Body of pancreas (tissue), 4 donors: ENCODE measurements at regions not wholly inside any gene's neighbourhood (a gene's known extent, or its start where the extent isn't known, plus 50 kb on each side); places are given as distances from the start of the nearest gene placed in this dataset.

Source experiments
- ATAC-seq: fragments of 150-250 bp; one replicate; pipeline ENCODE4 v1.9.1; 2016
- DNase-seq, 4 donors: peaks; one replicate each; pipeline ENCODE4 v3.0.0-alpha.2; 2019
- H3K27ac ChIP-seq, 4 donors: fragments of 200-600 bp; sonication (generic); 1 replicate in 3 of 4; 2 replicates in 1 of 4; pipeline versions ENCODE4 v1.5.1 to v1.6.1; 2016 to 2019; ENCODE audit warnings: mild to moderate bottlenecking in 1 of 4, mixed read lengths in 1 of 4, moderate library complexity in 1 of 4
- H3K27me3 ChIP-seq, 2 donors: fragments of 200-600 bp; sonication (generic); one replicate each; pipeline ENCODE4 v1.6.0; 2016; ENCODE audit warnings: mild to moderate bottlenecking in 1 of 2
- H3K36me3 ChIP-seq, 2 donors: fragments of 200-600 bp; sonication (generic); replicated peaks in 1 of 2; 2 replicates each; pipeline ENCODE4 v1.5.1; 2016; ENCODE audit warnings: low read depth in 2 of 2; ENCODE audit not compliant: insufficient read depth in 1 of 2
- H3K4me1 ChIP-seq: fragments of 200-600 bp; sonication (generic); one replicate; pipeline ENCODE4 v1.6.0; 2016
- H3K4me3 ChIP-seq, 2 donors: fragments of 200-600 bp; sonication (generic); 1 replicate in 1 of 2; 2 replicates in 1 of 2; pipeline ENCODE4 v1.5.1; 2016 to 2019
- H3K9me3 ChIP-seq, 3 donors: fragments of 200-600 bp; sonication (generic); 1 replicate in 2 of 3; 2 replicates in 1 of 3; pipeline ENCODE4 v1.5.1; 2016
- POLR2A ChIP-seq, 3 donors: fragments of 450-650 bp; IDR thresholded peaks; one replicate each; pipeline ENCODE4 v1.6.1; 2016; ENCODE audit warnings: antibody characterized with exemption in 3 of 3, mild to moderate bottlenecking in 2 of 3
- WGBS, 2 donors: methylation state at CpG; one replicate each; pipeline ENCODE4 v1.1.5; 2017; 5-methylcytosine and 5-hydroxymethylcytosine counted together
- intact Hi-C: fragments of 100-400 bp; cut with DNase I; formaldehyde crosslinking; loops from one replicate; pipeline ENCODE4 v1.15.1; 2023
- TF ChIP-seq, protein P1 (sequence below), 7 experiments: fragments of 450-650 bp in 4 of 7; fragments of 200-600 bp in 3 of 7; sonication (generic) in 3 of 7; IDR thresholded peaks; one replicate each; pipeline ENCODE4 v1.5.1; 2016 to 2019; ENCODE audit warnings: antibody characterized with exemption in 7 of 7

DNA sequence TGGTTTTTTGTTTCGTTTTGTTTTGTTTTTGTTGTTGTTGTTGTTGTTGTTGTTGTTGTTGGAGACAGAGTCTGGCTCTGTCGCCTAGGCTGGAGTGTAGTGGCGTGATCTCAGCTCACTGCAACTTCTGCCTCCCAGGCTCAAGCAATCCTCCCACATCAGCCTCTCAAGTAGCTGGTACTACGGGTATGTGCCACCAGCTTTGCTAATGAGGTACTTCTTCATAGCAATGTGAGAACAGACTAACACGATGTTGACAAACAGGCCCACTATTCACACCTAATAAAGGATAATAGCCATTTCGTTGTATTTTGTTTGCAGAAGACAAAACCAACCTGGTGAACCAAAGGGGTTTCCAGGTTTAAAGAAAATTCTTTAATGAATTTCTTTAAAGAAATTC is 130.9 kb downstream of the DIRAS2 start:
- Histone ChIP-seq H3K27ac (no peak overlapping the region), H3K9me3 (no peaks in the 10 kb centered on the region), H3K27me3 (no peaks in the 10 kb centered on the region), H3K36me3 (no peaks in the 10 kb centered on the region), H3K4me3 (no peak overlapping the region), H3K4me1 (no peaks in the 10 kb centered on the region)
- 73 to 74% methylated on average over 6 of the region's 6 CpGs for WGBS, 2 donors
- no peak for TF ChIP-seq POLR2A (IDR thresholded peaks at IDR 0.05)
- TF ChIP-seq, protein P1, sequence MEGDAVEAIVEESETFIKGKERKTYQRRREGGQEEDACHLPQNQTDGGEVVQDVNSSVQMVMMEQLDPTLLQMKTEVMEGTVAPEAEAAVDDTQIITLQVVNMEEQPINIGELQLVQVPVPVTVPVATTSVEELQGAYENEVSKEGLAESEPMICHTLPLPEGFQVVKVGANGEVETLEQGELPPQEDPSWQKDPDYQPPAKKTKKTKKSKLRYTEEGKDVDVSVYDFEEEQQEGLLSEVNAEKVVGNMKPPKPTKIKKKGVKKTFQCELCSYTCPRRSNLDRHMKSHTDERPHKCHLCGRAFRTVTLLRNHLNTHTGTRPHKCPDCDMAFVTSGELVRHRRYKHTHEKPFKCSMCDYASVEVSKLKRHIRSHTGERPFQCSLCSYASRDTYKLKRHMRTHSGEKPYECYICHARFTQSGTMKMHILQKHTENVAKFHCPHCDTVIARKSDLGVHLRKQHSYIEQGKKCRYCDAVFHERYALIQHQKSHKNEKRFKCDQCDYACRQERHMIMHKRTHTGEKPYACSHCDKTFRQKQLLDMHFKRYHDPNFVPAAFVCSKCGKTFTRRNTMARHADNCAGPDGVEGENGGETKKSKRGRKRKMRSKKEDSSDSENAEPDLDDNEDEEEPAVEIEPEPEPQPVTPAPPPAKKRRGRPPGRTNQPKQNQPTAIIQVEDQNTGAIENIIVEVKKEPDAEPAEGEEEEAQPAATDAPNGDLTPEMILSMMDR (IDR thresholded peaks at IDR 0.05), result no peak
- no peak for ATAC-seq
- no peak for DNase-seq
- intact Hi-C loops, result no loop called here

DNA sequence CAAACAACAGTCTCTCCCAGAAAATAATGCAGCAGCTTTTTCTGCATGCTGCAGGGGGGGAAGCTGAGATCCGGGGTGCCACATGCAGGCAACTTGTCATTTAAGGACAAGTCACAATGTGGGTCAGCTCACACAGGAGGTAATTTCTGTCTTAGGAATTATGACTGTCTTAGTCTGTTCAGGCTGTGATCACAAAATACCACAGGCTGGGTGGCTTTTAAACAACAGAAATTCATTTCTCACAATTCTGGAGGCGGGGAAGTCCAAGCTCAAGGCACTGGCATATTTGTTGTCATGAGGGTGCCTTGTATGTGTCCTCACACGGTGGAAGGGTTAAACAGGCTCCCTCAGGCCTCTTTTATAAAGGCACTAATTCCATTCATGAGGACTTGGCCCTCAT is 127.7 kb downstream of the DIRAS2 start:
- intact Hi-C loops, result no loop called here
- Histone ChIP-seq H3K27me3 (no peaks in the 10 kb centered on the region), H3K9me3 (no peaks in the 10 kb centered on the region), H3K27ac (no peak overlapping the region), H3K36me3 (no peaks in the 10 kb centered on the region), H3K4me1 (peaks cover 8% of the 10 kb centered on the region), H3K4me3 (no peak overlapping the region)
- TF ChIP-seq, protein P1 (IDR thresholded peaks at IDR 0.05), result no peak
- no peak for TF ChIP-seq POLR2A (IDR thresholded peaks at IDR 0.05)
- 85 to 89% methylated on average over 3 of the region's 3 CpGs for WGBS, 2 donors
- ATAC-seq, result no peak
- DNase-seq, result no peak

DNA sequence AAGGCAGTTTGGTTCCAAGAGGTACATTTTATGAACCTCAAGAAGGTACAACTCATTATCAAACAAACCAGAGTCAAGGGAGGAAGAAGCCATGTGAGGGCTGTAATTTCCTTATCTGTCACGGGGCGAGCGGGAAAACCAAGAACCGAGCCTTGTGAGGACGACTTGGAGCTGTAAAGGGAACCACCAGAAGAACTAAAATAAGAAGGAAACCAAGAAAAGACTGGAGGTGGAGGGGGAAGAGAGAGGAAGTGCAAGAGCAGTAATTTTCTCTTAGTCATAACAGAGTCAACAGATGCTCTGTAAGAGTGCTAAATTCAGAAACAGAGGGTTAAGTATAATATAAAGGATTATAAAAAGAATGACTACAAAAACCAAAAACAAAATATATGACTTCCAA is 127.1 kb downstream of the DIRAS2 start:
- Histone ChIP-seq H3K27ac (no peak overlapping the region), H3K4me1 (peaks cover 8% of the 10 kb centered on the region), H3K27me3 (no peaks in the 10 kb centered on the region), H3K9me3 (no peaks in the 10 kb centered on the region), H3K4me3 (no peak overlapping the region), H3K36me3 (no peaks in the 10 kb centered on the region)
- WGBS, 2 donors, result 84 to 90% methylated on average over 5 of the region's 5 CpGs
- intact Hi-C loops, result no loop called here
- DNase-seq (no peak), ATAC-seq (no peak)
- TF ChIP-seq, protein P1 (IDR thresholded peaks at IDR 0.05), result no peak
- TF ChIP-seq POLR2A (IDR thresholded peaks at IDR 0.05), result no peak

DNA sequence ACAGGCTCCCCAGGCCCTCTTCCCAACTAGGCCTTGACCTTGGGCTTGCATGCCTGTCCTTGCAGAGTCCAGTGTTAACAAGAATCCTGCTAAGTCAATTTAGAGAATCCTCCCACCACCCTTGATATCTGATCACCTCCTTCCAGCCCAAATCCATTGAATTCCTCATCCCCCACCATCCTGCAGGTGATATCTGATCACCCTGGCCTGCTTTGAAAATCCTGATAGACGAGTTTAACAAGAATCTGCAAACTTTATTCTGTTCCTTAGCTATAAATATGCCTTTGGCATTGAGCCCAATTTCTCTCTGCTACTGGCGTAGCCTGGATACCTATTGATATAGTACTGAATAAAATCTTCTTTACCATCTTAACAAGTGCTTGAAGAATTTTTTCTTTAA is 125.5 kb downstream of the DIRAS2 start:
- no peak for DNase-seq
- no peaks in the 10 kb centered on the region for H3K9me3 ChIP-seq
- intact Hi-C loops, result no loop called here
- no peak overlapping the region for H3K4me3 ChIP-seq
- ATAC-seq, result no peak
- no peaks in the 10 kb centered on the region for H3K27me3 ChIP-seq
- TF ChIP-seq, protein P1 (IDR thresholded peaks at IDR 0.05), result no peak
- TF ChIP-seq POLR2A (IDR thresholded peaks at IDR 0.05), result no peak
- H3K4me1 ChIP-seq, result peaks cover 8% of the 10 kb centered on the region
- H3K36me3 ChIP-seq, result no peaks in the 10 kb centered on the region
- H3K27ac ChIP-seq, result no peak overlapping the region
- 14 to 16% methylated on average over 2 of the region's 2 CpGs for WGBS, 2 donors

DNA sequence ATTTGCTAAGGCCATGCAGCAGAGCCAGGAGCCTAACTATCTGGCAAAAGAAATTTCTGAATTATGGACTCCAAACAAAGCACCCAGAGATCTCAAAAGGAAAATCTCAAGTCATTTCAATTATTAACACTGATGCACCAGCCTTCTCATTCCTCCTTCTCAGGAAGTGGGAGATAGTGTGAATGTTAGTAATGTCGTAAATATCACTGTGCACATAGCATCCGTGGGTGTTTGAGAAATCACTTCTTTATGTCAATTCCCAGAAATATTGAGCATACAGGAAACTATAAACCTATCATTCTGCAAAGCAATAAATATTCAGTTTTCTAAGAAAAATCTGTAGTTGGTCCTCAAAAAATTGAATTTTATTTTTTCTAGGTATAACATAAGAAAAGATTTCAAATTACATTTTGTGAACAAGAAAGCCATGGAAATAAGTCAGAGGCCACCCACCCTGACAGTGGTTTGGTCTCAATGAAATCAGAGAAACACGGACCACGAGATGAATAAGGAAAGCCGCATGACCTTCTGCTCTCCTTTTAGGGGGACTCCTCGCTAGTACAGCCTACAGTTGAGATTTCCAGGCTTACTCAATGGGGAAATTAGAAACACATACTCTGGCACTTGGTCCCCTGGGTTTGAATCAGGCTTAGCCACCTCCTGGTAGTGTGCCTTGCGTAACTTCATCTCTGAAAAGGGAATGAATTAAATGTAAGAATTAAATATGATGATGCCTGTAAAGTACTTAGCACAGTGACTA is 120.6 kb downstream of the DIRAS2 start:
- no peak overlapping the region for H3K4me3 ChIP-seq
- ATAC-seq (no peak), DNase-seq (no peak)
- H3K4me1 ChIP-seq, result peaks cover 6% of the 10 kb centered on the region
- WGBS, 2 donors, result 79 to 81% methylated on average over 7 of the region's 7 CpGs
- no peaks in the 10 kb centered on the region for H3K36me3 ChIP-seq
- no peak overlapping the region for H3K27ac ChIP-seq
- intact Hi-C loops, result no loop called here
- H3K27me3 ChIP-seq, result no peaks in the 10 kb centered on the region
- TF ChIP-seq, protein P1 (IDR thresholded peaks at IDR 0.05), result no peak
- TF ChIP-seq POLR2A (IDR thresholded peaks at IDR 0.05), result no peak
- H3K9me3 ChIP-seq, result no peaks in the 10 kb centered on the region
